SK-N-SH (cell line): ENCODE measurements at regions not wholly inside any gene's neighbourhood (a gene's known extent, or its start where the extent isn't known, plus 50 kb on each side); places are given as distances from the start of the nearest gene placed in this dataset.

Experiments used
- CHD2 ChIP-seq: fragments of 150-350 bp; IDR thresholded peaks from 2 replicates; pipeline ENCODE4 v1.6.1; 2018; ENCODE audit warnings: low read length; ENCODE audit not compliant: partially characterized antibody
- EZH2phosphoT487 ChIP-seq: fragments of 200-600 bp; sonication (generic); IDR thresholded peaks from 2 replicates; pipeline ENCODE4 v1.6.1; 2017; ENCODE audit warnings: low read depth, mixed run types, mild to moderate bottlenecking, antibody characterized with exemption, moderate library complexity, borderline replicate concordance
- MXI1 ChIP-seq: IDR thresholded peaks from 2 replicates; pipeline ENCODE4 v1.6.1; 2012; ENCODE audit warnings: mild to moderate bottlenecking, low read depth, low read length, improper control_type of control experiment
- TF ChIP-seq, protein P1 (sequence below): fragments of 200-600 bp; sonication (generic); IDR thresholded peaks from 2 replicates; pipeline ENCODE4 v1.6.1; 2017; ENCODE audit warnings: antibody characterized with exemption, mild to moderate bottlenecking, moderate library complexity

DNA sequence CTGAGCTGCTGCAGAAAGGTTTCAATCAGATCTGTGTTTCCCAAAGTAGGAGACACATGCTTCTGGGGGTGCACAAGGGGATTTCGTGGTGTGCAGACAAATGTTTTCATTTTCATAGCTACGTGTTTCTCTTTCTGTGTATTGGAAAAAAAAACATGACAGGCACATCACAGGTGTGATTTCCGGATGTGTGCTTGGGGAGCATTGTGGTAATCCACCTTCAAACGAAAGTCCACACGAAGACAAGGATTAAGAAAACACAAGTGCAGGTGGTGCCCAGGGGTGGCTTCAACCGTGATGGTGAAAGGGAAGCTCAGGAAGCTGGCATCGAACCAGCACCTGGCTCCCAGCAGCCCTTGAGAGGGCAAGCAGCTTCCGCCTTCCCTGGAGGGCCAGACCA is 164.6 kb upstream of the LINGO1 start:
- TF ChIP-seq CHD2 (no peak), EZH2phosphoT487 (no peak), MXI1 (no peak)
- TF ChIP-seq, protein P1, sequence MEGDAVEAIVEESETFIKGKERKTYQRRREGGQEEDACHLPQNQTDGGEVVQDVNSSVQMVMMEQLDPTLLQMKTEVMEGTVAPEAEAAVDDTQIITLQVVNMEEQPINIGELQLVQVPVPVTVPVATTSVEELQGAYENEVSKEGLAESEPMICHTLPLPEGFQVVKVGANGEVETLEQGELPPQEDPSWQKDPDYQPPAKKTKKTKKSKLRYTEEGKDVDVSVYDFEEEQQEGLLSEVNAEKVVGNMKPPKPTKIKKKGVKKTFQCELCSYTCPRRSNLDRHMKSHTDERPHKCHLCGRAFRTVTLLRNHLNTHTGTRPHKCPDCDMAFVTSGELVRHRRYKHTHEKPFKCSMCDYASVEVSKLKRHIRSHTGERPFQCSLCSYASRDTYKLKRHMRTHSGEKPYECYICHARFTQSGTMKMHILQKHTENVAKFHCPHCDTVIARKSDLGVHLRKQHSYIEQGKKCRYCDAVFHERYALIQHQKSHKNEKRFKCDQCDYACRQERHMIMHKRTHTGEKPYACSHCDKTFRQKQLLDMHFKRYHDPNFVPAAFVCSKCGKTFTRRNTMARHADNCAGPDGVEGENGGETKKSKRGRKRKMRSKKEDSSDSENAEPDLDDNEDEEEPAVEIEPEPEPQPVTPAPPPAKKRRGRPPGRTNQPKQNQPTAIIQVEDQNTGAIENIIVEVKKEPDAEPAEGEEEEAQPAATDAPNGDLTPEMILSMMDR: no peak
